H1 (cell line): ENCODE measurements at regions not wholly inside any gene's neighbourhood (a gene's known extent, or its start where the extent isn't known, plus 50 kb on each side); places are given as distances from the start of the nearest gene placed in this dataset.

Experiments used
- CTCF ChIA-PET: fragments of 300-600 bp; sonication (Branson Sonifier 250); formaldehyde crosslinking; loops from one replicate; lab custom pipeline; 2021; ENCODE audit not compliant: partially characterized antibody; lab: Charles Lee
- POLR2A ChIA-PET: fragments of 300-600 bp; sonication (Branson Sonifier 250); formaldehyde crosslinking; loops from one replicate; lab custom pipeline; 2021; ENCODE audit warnings: inconsistent platforms; ENCODE audit not compliant: partially characterized antibody; lab: Charles Lee
- DNase-seq, 2 experiments: peaks; one replicate each; pipeline versions ENCODE4 v3.0.0 to v3.0.0-alpha.2; 2010 to 2022; ENCODE audit warnings: low spot score in 2 of 2, low read depth in 1 of 2, mixed read lengths in 1 of 2
- FAIRE-seq: peaks from 2 replicates; lab custom pipeline; 2011; peaks lifted over from hg19 to GRCh38; lab: Jason Lieb, UNC
- H2AFZ ChIP-seq: 2 replicates; pipeline ENCODE4 v1.8.1; 2012; ENCODE audit warnings: low read length, inconsistent platforms
- H2AK5ac ChIP-seq: 2 replicates; pipeline ENCODE4 v1.6.1; 2013; ENCODE audit warnings: low read depth, low read length
- H2BK120ac ChIP-seq: replicated peaks from 2 replicates; pipeline ENCODE3; 2013; ENCODE audit warnings: low read depth, low read length, inconsistent platforms
- H2BK12ac ChIP-seq: 2 replicates; pipeline ENCODE4 v1.6.1; 2013; ENCODE audit warnings: low read depth, low read length
- H2BK15ac ChIP-seq: 2 replicates; pipeline ENCODE4 v1.6.1; 2013; ENCODE audit warnings: low read length
- H2BK20ac ChIP-seq: 2 replicates; pipeline ENCODE4 v1.6.1; 2013; ENCODE audit warnings: low read length
- H2BK5ac ChIP-seq: 2 replicates; pipeline ENCODE4 v1.6.1; 2013; ENCODE audit warnings: low read depth, low read length
- H3K14ac ChIP-seq: 2 replicates; pipeline ENCODE4 v1.6.1; 2013; ENCODE audit warnings: inconsistent platforms; ENCODE audit not compliant: insufficient read length
- H3K18ac ChIP-seq: 2 replicates; pipeline ENCODE4 v1.6.1; 2013; ENCODE audit warnings: low read length; ENCODE audit errors: extremely low read depth
- H3K23ac ChIP-seq: 2 replicates; pipeline ENCODE4 v1.6.1; 2013; ENCODE audit warnings: inconsistent platforms; ENCODE audit not compliant: insufficient read length
- H3K23me2 ChIP-seq: 2 replicates; pipeline ENCODE4 v1.6.1; 2013; ENCODE audit warnings: low read depth, low read length
- H3K27ac ChIP-seq: 2 replicates; pipeline ENCODE4 v1.6.1; 2011; ENCODE audit warnings: low read depth, low read length, inconsistent platforms
- H3K27me3 ChIP-seq, 4 experiments: replicated peaks in 1 of 4; 1 replicate in 1 of 4; 2 replicates in 3 of 4; pipeline versions ENCODE4 v1.6.1 to v1.8.1; 2011 to 2013; ENCODE audit warnings: low read length in 3 of 4, mild to moderate bottlenecking in 3 of 4, inconsistent platforms in 2 of 4, mixed read lengths in 2 of 4, moderate library complexity in 1 of 4; ENCODE audit not compliant: control insufficient read depth in 3 of 4, insufficient read depth in 3 of 4; ENCODE audit errors: extremely low read depth in 1 of 4
- H3K36me3 ChIP-seq, 4 experiments: 2 replicates each; pipeline versions ENCODE4 v1.6.1 to v1.8.1; 2011 to 2013; ENCODE audit warnings: mild to moderate bottlenecking in 4 of 4, low read length in 3 of 4, moderate library complexity in 2 of 4, control low read depth in 1 of 4, inconsistent platforms in 1 of 4; ENCODE audit not compliant: insufficient read depth in 4 of 4, control insufficient read depth in 2 of 4
- H3K4ac ChIP-seq: replicated peaks from 2 replicates; pipeline ENCODE3; 2013; ENCODE audit warnings: low read length, low read depth, mixed read lengths, inconsistent platforms; ENCODE audit not compliant: insufficient read length
- H3K4me1 ChIP-seq, 4 experiments: replicated peaks in 1 of 4; 1 replicate in 1 of 4; 2 replicates in 3 of 4; pipeline versions ENCODE4 v1.6.1 to v1.8.1; 2011 to 2013; ENCODE audit warnings: low read length in 3 of 4, inconsistent platforms in 2 of 4, mixed read lengths in 1 of 4; ENCODE audit not compliant: insufficient read depth in 4 of 4, control insufficient read depth in 3 of 4
- H3K4me2 ChIP-seq, 2 experiments: 2 replicates each; pipeline versions ENCODE4 v1.6.1 to v1.8.1; 2011 to 2013; ENCODE audit warnings: low read depth in 2 of 2, low read length in 2 of 2, control low read depth in 1 of 2, inconsistent platforms in 1 of 2, mild to moderate bottlenecking in 1 of 2; ENCODE audit not compliant: insufficient read depth in 1 of 2
- H3K4me3 ChIP-seq, 4 experiments: fragments of 200-600, 300-600 bp in 1 of 4; sonication (generic), shearing (Covaris generic), sonication (Bioruptor Twin) in 1 of 4; 2 replicates each; pipeline versions ENCODE4 v1.5.1 to v1.8.1; 2011 to 2016; ENCODE audit warnings: low read length in 4 of 4, low read depth in 3 of 4, control low read depth in 2 of 4, inconsistent platforms in 2 of 4, mild to moderate bottlenecking in 2 of 4, mixed read lengths in 1 of 4, moderate library complexity in 1 of 4; ENCODE audit not compliant: insufficient read depth in 2 of 4; ENCODE audit errors: extremely low read depth in 1 of 4
- H3K56ac ChIP-seq: replicated peaks from 2 replicates; pipeline ENCODE3; 2013; ENCODE audit warnings: low read depth, mild to moderate bottlenecking, mixed read lengths, low read length, inconsistent platforms; ENCODE audit not compliant: insufficient read length
- H3K79me1 ChIP-seq: 2 replicates; pipeline ENCODE4 v1.6.1; 2013; ENCODE audit warnings: low read depth, low read length, control low read depth
- H3K79me2 ChIP-seq, 2 experiments: 2 replicates each; pipeline versions ENCODE4 v1.6.1 to v1.8.1; 2012 to 2013; ENCODE audit warnings: low read length in 2 of 2, mild to moderate bottlenecking in 2 of 2, inconsistent platforms in 1 of 2; ENCODE audit not compliant: insufficient read depth in 2 of 2, control insufficient read depth in 1 of 2
- H3K9ac ChIP-seq, 4 experiments: replicated peaks in 1 of 4; 1 replicate in 1 of 4; 2 replicates in 3 of 4; pipeline versions ENCODE4 v1.6.1 to v1.8.1; 2011 to 2013; ENCODE audit warnings: low read depth in 3 of 4, low read length in 3 of 4, control low read depth in 2 of 4, mild to moderate bottlenecking in 2 of 4, moderate library complexity in 2 of 4, inconsistent platforms in 1 of 4; ENCODE audit errors: extremely low read depth in 1 of 4
- H3K9me3 ChIP-seq, 2 experiments: 2 replicates each; pipeline versions ENCODE4 v1.6.1 to v1.8.1; 2012 to 2013; ENCODE audit warnings: mild to moderate bottlenecking in 2 of 2, moderate library complexity in 2 of 2, control low read depth in 1 of 2, inconsistent platforms in 1 of 2, low read depth in 1 of 2, low read length in 1 of 2, mixed read lengths in 1 of 2; ENCODE audit not compliant: insufficient read depth in 2 of 2
- H4K20me1 ChIP-seq, 2 experiments: replicated peaks in 1 of 2; 2 replicates each; pipeline versions ENCODE3 to v1.8.1; 2011 to 2013; ENCODE audit warnings: inconsistent platforms in 2 of 2, low read length in 2 of 2, mild to moderate bottlenecking in 1 of 2; ENCODE audit not compliant: insufficient read depth in 2 of 2, control insufficient read depth in 1 of 2
- H4K5ac ChIP-seq: 2 replicates; pipeline ENCODE4 v1.6.1; 2013; ENCODE audit warnings: low read length, low read depth, mixed read lengths, inconsistent platforms; ENCODE audit not compliant: insufficient read length
- H4K8ac ChIP-seq: 2 replicates; pipeline ENCODE4 v1.8.0; 2013; ENCODE audit warnings: mild to moderate bottlenecking, moderate library complexity, low read length, inconsistent platforms; ENCODE audit not compliant: insufficient read depth; ENCODE audit errors: extremely low read depth
- H4K91ac ChIP-seq: replicated peaks from 2 replicates; pipeline ENCODE3; 2013; ENCODE audit warnings: low read length, mixed read lengths, inconsistent platforms; ENCODE audit not compliant: insufficient read length
- KDM4A ChIP-seq: IDR thresholded peaks from one replicate; pipeline ENCODE4 v1.7.1; 2012; ENCODE audit warnings: low read depth, mild to moderate bottlenecking, moderate library complexity, low read length, inconsistent platforms; ENCODE audit not compliant: severe bottlenecking
- POU5F1 ChIP-seq: IDR thresholded peaks from 2 replicates; pipeline ENCODE4 v1.6.1; 2011; ENCODE audit warnings: low read depth, mild to moderate bottlenecking, low read length, moderate library complexity
- RNF2 ChIP-seq: fragments of 200-900, 300-1000 bp; sonication (generic); IDR thresholded peaks from 2 replicates; pipeline ENCODE4 v1.7.1; 2016; ENCODE audit warnings: borderline replicate concordance, low read depth, mild to moderate bottlenecking, antibody characterized with exemption, low read length; ENCODE audit not compliant: poor library complexity, severe bottlenecking; ENCODE audit errors: missing control alignments
- SIRT6 ChIP-seq: IDR thresholded peaks from one replicate; pipeline ENCODE4 v1.7.1; 2012; ENCODE audit warnings: low read length, inconsistent platforms
- WGBS, 2 experiments: shearing (Covaris generic) in 1 of 2; methylation state at CpG; one replicate each; pipeline versions ENCODE4 v1.1.6 to v1.1.7; 2013 to 2015; ENCODE audit warnings: low lambda C conversion rate in 2 of 2, mixed read lengths in 2 of 2, inconsistent platforms in 1 of 2, low coverage in 1 of 2, missing lambda C conversion rate in 1 of 2; ENCODE audit not compliant: insufficient replicate concordance in 2 of 2, insufficient coverage in 1 of 2, insufficient read length in 1 of 2; ENCODE audit errors: extremely low coverage in 1 of 2, missing lambda C conversion rate in 1 of 2; 5-methylcytosine and 5-hydroxymethylcytosine counted together
- TF ChIP-seq, protein P1 (sequence below): IDR thresholded peaks from 2 replicates; pipeline ENCODE4 v1.6.1; 2011; ENCODE audit warnings: low read length, improper control_type of control experiment
- TF ChIP-seq, protein P2 (sequence below): IDR thresholded peaks from 2 replicates; pipeline ENCODE4 v1.6.1; 2012; ENCODE audit warnings: inconsistent platforms
- TF ChIP-seq, protein P3 (sequence below): IDR thresholded peaks from 2 replicates; pipeline ENCODE4 v1.6.1; 2011; ENCODE audit warnings: low read depth, mild to moderate bottlenecking, low read length; ENCODE audit not compliant: insufficient read depth

DNA sequence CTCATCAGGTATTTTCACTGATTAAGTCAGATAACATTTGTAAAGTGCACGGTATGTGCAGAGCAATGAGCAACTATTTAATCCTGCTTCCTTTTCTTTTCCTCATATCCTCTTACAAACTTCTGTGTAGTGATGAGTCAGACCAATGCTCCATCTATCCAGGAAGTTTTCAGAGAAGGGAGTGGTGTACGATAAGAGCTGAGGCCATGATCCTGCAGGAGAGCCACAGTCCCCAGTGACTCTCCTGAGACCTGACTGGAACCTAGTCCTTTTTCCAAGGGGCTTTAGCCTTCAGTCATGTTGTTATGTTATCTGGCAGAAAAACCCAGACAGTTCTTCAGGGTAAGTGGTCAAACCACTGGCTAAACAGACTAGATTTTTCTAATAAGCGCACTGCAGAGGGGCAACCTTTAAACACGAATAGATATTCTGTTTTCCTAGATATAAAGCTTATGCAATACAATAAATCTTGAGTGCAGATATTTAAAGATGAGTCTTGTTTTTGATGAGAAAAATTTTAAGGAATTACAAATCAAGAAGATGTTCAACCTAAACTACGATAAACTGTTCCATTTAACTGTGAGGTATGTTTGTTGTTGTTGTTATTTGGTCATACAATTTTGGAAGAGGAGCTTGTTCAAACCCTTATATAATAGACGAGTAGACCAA, 110.5 kb upstream of the RAP2B start:
- H4K91ac ChIP-seq: no peak overlapping the region
- no peaks in the 10 kb centered on the region for H3K4me1 ChIP-seq
- DNase-seq: no peak
- H2BK12ac ChIP-seq: no peak overlapping the region
- no peak overlapping the region for H3K27ac ChIP-seq
- H3K14ac ChIP-seq: no peak overlapping the region
- no peaks in the 10 kb centered on the region for H3K27me3 ChIP-seq
- H3K36me3 ChIP-seq: no peaks in the 10 kb centered on the region
- WGBS, 2 experiments: 88% methylated on average over 6 of the region's 6 CpGs; no CpG with 5 or more reads in 1 of the 2 experiments
- H3K9me3 ChIP-seq: 0 out of 4 replicates have a peak, but pooled peaks cover 0 to 2% of the 10 kb centered on the region in 2 experiments
- H2AFZ ChIP-seq: no peak overlapping the region
- H4K8ac ChIP-seq: no peak overlapping the region
- H3K23ac ChIP-seq: no peak overlapping the region
- H2BK15ac ChIP-seq: no peak overlapping the region
- H3K4me3 ChIP-seq: no peak overlapping the region
- H2BK5ac ChIP-seq: no peak overlapping the region
- H3K79me2 ChIP-seq: no peaks in the 10 kb centered on the region
- ChIA-PET CTCF (interaction anchor here (1.7 to 2.1 kb wide), 2 partner anchors 9 to 717 kb away, joined by 5 to 6 read pairs; no protein-coding TSS in a partner anchor), POLR2A (no interaction called here)
- FAIRE-seq: no peak
- no peak overlapping the region for H3K4me2 ChIP-seq
- no peak overlapping the region for H3K18ac ChIP-seq
- no peak overlapping the region for H2BK120ac ChIP-seq
- H3K4ac ChIP-seq: no peak overlapping the region
- H4K5ac ChIP-seq: no peak overlapping the region
- no peak for TF ChIP-seq KDM4A
- TF ChIP-seq RNF2: no peak
- TF ChIP-seq SIRT6: no peak
- TF ChIP-seq POU5F1: no peak
- TF ChIP-seq, protein P1, sequence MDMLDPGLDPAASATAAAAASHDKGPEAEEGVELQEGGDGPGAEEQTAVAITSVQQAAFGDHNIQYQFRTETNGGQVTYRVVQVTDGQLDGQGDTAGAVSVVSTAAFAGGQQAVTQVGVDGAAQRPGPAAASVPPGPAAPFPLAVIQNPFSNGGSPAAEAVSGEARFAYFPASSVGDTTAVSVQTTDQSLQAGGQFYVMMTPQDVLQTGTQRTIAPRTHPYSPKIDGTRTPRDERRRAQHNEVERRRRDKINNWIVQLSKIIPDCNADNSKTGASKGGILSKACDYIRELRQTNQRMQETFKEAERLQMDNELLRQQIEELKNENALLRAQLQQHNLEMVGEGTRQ: no peak
- TF ChIP-seq, protein P2, sequence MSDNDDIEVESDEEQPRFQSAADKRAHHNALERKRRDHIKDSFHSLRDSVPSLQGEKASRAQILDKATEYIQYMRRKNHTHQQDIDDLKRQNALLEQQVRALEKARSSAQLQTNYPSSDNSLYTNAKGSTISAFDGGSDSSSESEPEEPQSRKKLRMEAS: no peak
- TF ChIP-seq, protein P3, sequence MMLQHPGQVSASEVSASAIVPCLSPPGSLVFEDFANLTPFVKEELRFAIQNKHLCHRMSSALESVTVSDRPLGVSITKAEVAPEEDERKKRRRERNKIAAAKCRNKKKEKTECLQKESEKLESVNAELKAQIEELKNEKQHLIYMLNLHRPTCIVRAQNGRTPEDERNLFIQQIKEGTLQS: no peak
- TF ChIP-seq, all 59 proteins: peak for 0
- H3K56ac ChIP-seq: no peak overlapping the region
- no peak overlapping the region for H2BK20ac ChIP-seq
- no peaks in the 10 kb centered on the region for H3K23me2 ChIP-seq
- no peaks in the 10 kb centered on the region for H4K20me1 ChIP-seq
- no peak overlapping the region for H3K9ac ChIP-seq
- H3K79me1 ChIP-seq: no peaks in the 10 kb centered on the region
- no peak overlapping the region for H2AK5ac ChIP-seq
